22Rv1 (cell line): ENCODE measurements at regions not wholly inside any gene's neighbourhood (a gene's known extent, or its start where the extent isn't known, plus 50 kb on each side); places are given as distances from the start of the nearest gene placed in this dataset.
"Not testable (repeated sequence)": the region's sequence is repeated elsewhere in the genome, so short reads cannot be mapped to it uniquely, and the experiment has no call there.

ENCODE experiments used
- H3K27ac ChIP-seq: fragments of 450-650 bp; 2 replicates; pipeline ENCODE4 v1.5.1; 2017
- CTCF ChIP-seq: fragments of 450-650 bp; IDR thresholded peaks from 2 replicates; pipeline ENCODE4 v1.5.1; 2017; ENCODE audit warnings: mild to moderate bottlenecking
- ZFX ChIP-seq: fragments of 450-650 bp; IDR thresholded peaks from 2 replicates; pipeline ENCODE4 v1.6.1; 2017; ENCODE audit warnings: antibody characterized with exemption, borderline replicate concordance

GRCh38 chr6:155829646-155830045 lies 374.0 kb upstream of the NOX3 start:
- H3K27ac ChIP-seq: no peak overlapping the region
- TF ChIP-seq CTCF (no peak), ZFX (no peak)

DNA sequence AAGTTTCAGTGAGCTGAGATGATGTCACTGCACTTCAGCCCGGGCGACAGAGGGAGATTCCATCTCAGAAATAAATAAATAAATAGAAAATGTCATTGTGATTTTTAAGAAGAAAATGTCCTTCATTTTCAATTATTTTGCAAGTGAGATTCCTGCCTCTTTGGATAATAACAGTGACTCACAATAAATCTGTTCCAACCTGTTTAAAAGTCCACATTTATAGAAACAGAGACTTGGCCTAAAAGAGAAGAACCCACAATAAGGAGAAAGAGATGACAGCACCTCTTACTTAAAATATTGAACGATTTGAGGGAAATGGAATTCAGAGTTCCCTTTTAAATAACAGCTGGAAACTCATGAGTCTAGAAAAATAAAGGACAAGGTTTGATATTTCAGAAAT lies 373.4 kb upstream of the NOX3 start:
- H3K27ac ChIP-seq: no peak overlapping the region
- TF ChIP-seq ZFX (no peak), CTCF (no peak)

GRCh38 chr6:155818698-155819097 lies 363.1 kb upstream of the NOX3 start:
- H3K27ac ChIP-seq: no peak overlapping the region
- TF ChIP-seq CTCF: no peak
- TF ChIP-seq ZFX: no peak

DNA sequence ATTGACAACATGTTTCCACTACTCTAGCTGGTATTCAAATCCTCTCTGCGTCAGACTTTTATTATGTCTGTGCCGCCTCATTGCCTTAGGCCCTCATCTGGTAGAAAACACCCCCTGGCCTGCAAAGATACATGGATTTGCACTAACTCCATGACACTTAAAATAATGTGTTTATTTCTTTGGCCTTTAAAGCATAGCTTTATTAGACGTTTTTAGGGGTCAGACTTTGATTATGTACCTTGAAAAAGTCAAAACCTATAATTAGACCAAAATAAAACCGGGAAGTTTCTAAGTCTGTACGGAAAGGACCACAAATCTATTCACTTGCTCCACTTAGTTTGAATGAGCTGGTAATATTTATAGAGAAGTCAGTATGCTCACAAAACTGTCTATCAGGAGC lies 357.9 kb upstream of the NOX3 start:
- TF ChIP-seq CTCF (no peak), ZFX (no peak)
- no peak overlapping the region for H3K27ac ChIP-seq

GRCh38 chr6:155807243-155807642 lies 351.6 kb upstream of the NOX3 start:
- TF ChIP-seq CTCF (no peak), ZFX (no peak)
- no peak overlapping the region for H3K27ac ChIP-seq

- H3K27ac ChIP-seq: no peak overlapping the region
- TF ChIP-seq ZFX (no peak), CTCF (no peak)
These were observed 345.4 kb upstream of the NOX3 start for GRCh38 chr6:155801046-155801445.

GRCh38 chr6:155798876-155799275 lies 343.2 kb upstream of the NOX3 start:
- H3K27ac ChIP-seq: not testable (repeated sequence)

DNA sequence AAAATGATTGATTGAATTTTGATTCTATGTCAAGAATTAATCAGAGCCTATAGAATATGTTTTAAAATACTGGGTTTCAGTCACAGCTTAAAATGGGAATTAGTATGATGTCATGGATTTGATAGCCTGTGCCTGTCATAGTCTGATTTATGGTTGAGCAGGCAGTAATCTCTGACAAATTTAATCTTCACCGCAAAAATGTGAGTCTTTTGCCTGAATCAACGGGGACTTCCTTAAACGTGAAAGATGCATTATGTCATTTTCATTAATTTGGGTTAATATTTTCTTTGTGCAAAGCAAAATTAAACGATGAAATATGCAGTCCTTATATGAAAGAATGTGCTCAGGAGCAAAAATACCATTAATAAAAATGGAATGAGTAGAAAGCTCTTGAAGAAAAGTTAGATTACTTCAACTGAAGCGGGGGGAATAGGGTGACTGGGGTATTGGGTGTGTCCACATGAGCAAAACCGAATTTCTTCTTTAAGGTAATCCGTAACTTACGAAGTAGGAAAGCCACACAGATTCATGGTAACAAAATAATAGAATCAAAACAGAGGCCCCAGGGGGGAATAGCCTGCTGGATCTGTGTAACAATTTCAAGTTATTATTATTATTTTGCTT lies 339.6 kb upstream of the NOX3 start:
- TF ChIP-seq CTCF (no peak), ZFX (no peak)
- H3K27ac ChIP-seq: no peak overlapping the region
